22Rv1 (cell line): ENCODE measurements at regions not wholly inside any gene's neighbourhood (a gene's known extent, or its start where the extent isn't known, plus 50 kb on each side); places are given as distances from the start of the nearest gene placed in this dataset.
"Not testable (repeated sequence)": the region's sequence is repeated elsewhere in the genome, so short reads cannot be mapped to it uniquely, and the experiment has no call there.

ENCODE experiments used
- H3K27ac ChIP-seq: fragments of 450-650 bp; 2 replicates; pipeline ENCODE4 v1.5.1; 2017
- ZFX ChIP-seq: fragments of 450-650 bp; IDR thresholded peaks from 2 replicates; pipeline ENCODE4 v1.6.1; 2017; ENCODE audit warnings: antibody characterized with exemption, borderline replicate concordance
- TF ChIP-seq, protein P1 (sequence below): fragments of 450-650 bp; IDR thresholded peaks from 2 replicates; pipeline ENCODE4 v1.5.1; 2017; ENCODE audit warnings: mild to moderate bottlenecking

GRCh38 chrX:47776292-47777006, 60.3 kb upstream of the ZNF81 start:
- TF ChIP-seq, protein P1, sequence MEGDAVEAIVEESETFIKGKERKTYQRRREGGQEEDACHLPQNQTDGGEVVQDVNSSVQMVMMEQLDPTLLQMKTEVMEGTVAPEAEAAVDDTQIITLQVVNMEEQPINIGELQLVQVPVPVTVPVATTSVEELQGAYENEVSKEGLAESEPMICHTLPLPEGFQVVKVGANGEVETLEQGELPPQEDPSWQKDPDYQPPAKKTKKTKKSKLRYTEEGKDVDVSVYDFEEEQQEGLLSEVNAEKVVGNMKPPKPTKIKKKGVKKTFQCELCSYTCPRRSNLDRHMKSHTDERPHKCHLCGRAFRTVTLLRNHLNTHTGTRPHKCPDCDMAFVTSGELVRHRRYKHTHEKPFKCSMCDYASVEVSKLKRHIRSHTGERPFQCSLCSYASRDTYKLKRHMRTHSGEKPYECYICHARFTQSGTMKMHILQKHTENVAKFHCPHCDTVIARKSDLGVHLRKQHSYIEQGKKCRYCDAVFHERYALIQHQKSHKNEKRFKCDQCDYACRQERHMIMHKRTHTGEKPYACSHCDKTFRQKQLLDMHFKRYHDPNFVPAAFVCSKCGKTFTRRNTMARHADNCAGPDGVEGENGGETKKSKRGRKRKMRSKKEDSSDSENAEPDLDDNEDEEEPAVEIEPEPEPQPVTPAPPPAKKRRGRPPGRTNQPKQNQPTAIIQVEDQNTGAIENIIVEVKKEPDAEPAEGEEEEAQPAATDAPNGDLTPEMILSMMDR, result no peak
- TF ChIP-seq ZFX, result no peak
- no peak overlapping the region for H3K27ac ChIP-seq

GRCh38 chrX:47772764-47773163, 63.9 kb upstream of the ZNF81 start:
- no peak overlapping the region for H3K27ac ChIP-seq
- no peak for TF ChIP-seq ZFX
- TF ChIP-seq, protein P1, result no peak

GRCh38 chrX:47771473-47771872, 65.2 kb upstream of the ZNF81 start:
- TF ChIP-seq, protein P1, result no peak
- no peak for TF ChIP-seq ZFX
- H3K27ac ChIP-seq, result no peak overlapping the region

- not testable (repeated sequence) for H3K27ac ChIP-seq
Observed at GRCh38 chrX:47762826-47763225, 73.9 kb upstream of the ZNF81 start.

- TF ChIP-seq, protein P1, result no peak
- no peak for TF ChIP-seq ZFX
Observed at GRCh38 chrX:47752685-47753084, 84.0 kb upstream of the ZNF81 start.

GRCh38 chrX:47751670-47752069, 85.0 kb upstream of the ZNF81 start:
- no peak overlapping the region for H3K27ac ChIP-seq
- TF ChIP-seq, protein P1, result peak; percentile 45
- TF ChIP-seq ZFX, result no peak

More at GRCh38 chrX:47752685-47753084, 84.0 kb upstream of the ZNF81 start:
- no peak overlapping the region for H3K27ac ChIP-seq

DNA sequence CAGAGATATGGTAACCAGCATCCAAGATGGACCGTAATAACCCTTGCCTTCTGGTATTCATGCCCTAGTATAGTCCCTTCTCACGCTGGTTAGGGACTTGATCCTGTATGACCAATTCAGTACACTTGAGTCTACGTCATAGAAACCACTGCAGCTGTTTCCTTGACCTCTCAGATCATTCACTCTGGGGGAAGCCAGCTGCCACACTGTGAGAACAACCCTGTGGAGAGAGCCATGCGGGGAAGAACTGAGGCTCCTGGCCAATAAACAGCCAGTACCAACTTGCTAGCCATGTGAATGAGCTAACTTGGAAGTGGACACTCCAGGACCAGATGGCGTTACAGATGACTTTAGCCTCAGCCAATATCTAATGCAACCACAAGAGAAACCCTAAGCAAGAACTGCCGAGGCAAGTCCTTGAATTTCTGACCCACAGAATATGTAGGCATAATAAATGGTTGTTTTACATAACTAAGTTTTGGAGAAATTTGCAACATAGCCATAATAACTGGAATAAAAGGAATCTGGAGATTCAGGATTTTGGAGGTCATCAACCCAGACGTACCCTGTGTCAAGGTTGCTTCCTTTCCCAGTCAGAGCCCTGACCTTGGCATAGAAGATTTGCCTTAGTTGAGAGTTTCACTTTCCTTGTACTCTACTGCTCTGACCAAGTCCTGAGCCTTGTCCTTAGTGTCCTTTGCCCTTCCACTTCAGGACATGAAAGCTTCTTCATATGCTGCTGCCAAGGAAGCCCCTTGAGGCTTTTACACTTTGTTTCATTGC, 87.3 kb upstream of the ZNF81 start:
- TF ChIP-seq, protein P1, result no peak
- no peak for TF ChIP-seq ZFX
- no peak overlapping the region for H3K27ac ChIP-seq
